GM23338 (cell line): ENCODE measurements at regions not wholly inside any gene's neighbourhood (a gene's known extent, or its start where the extent isn't known, plus 50 kb on each side); places are given as distances from the start of the nearest gene placed in this dataset.

ENCODE experiments used
- ATAC-seq: fragments of 200-7000 bp; cut with Tn5 transposase; 3 replicates; pipeline ENCODE4 v1.9.1; 2020
- DNase-seq: peaks from one replicate; pipeline ENCODE4 v3.0.0-alpha.2; 2015; ENCODE audit warnings: low spot score
- H2AFZ ChIP-seq: fragments of 200-600 bp; sonication (generic); 2 replicates; pipeline ENCODE4 v1.8.0; 2016; ENCODE audit warnings: antibody characterized with exemption, mild to moderate bottlenecking, moderate library complexity
- H3F3A ChIP-seq: fragments of 200-600 bp; sonication (generic); replicated peaks from 2 replicates; pipeline ENCODE4 v1.8.0; 2017; ENCODE audit warnings: antibody characterized with exemption, mixed run types, low read depth
- H3K27ac ChIP-seq: fragments of 200-600 bp; sonication (generic); 2 replicates; pipeline ENCODE4 v1.6.1; 2016; ENCODE audit warnings: low read depth
- H3K27me3 ChIP-seq: fragments of 200-600 bp; sonication (generic); 2 replicates; pipeline ENCODE4 v1.8.0; 2016; ENCODE audit warnings: mild to moderate bottlenecking, mixed run types, moderate library complexity; ENCODE audit not compliant: insufficient read depth
- H3K36me3 ChIP-seq: fragments of 200-600 bp; sonication (generic); 2 replicates; pipeline ENCODE4 v1.8.0; 2016; ENCODE audit warnings: mild to moderate bottlenecking; ENCODE audit not compliant: insufficient read depth
- H3K4me1 ChIP-seq: fragments of 200-600 bp; sonication (generic); 2 replicates; pipeline ENCODE4 v1.8.0; 2016; ENCODE audit warnings: mild to moderate bottlenecking, moderate library complexity; ENCODE audit not compliant: insufficient read depth
- H3K4me2 ChIP-seq: fragments of 200-600 bp; sonication (generic); 2 replicates; pipeline ENCODE4 v1.7.1; 2017; ENCODE audit warnings: mixed run types
- H3K4me3 ChIP-seq: fragments of 200-600 bp; sonication (generic); 2 replicates; pipeline ENCODE4 v1.6.1; 2016; ENCODE audit warnings: mixed run types
- H3K79me2 ChIP-seq: fragments of 200-600 bp; sonication (generic); replicated peaks from 2 replicates; pipeline ENCODE4 v1.8.0; 2017; ENCODE audit warnings: mild to moderate bottlenecking; ENCODE audit not compliant: insufficient read depth
- H3K9me2 ChIP-seq: fragments of 200-600 bp; sonication (generic); 2 replicates; pipeline ENCODE4 v1.8.0; 2017; ENCODE audit not compliant: insufficient read depth
- H4K20me1 ChIP-seq: fragments of 200-600 bp; sonication (generic); replicated peaks from 2 replicates; pipeline ENCODE4 v1.8.0; 2017; ENCODE audit warnings: mild to moderate bottlenecking; ENCODE audit not compliant: insufficient read depth
- H3K27ac Mint-ChIP-seq: 2 replicates; pipeline ENCODE4 v1.8.0; 2020; ENCODE audit warnings: inconsistent platforms, mild to moderate bottlenecking, moderate library complexity, mixed read lengths
- H3K27me3 Mint-ChIP-seq: 3 replicates; pipeline ENCODE4 v1.8.0; 2022; ENCODE audit warnings: low read depth, mild to moderate bottlenecking, moderate library complexity, mixed read lengths, inconsistent platforms; ENCODE audit not compliant: insufficient read depth, poor library complexity
- H3K36me3 Mint-ChIP-seq: 3 replicates; pipeline ENCODE4 v1.8.0; 2021; ENCODE audit warnings: low read depth, mild to moderate bottlenecking, inconsistent platforms, moderate library complexity, mixed read lengths
- H3K4me1 Mint-ChIP-seq: 3 replicates; pipeline ENCODE4 v1.8.0; 2020; ENCODE audit warnings: mild to moderate bottlenecking, inconsistent platforms, mixed read lengths
- H3K4me3 Mint-ChIP-seq: 3 replicates; pipeline ENCODE4 v1.8.0; 2021; ENCODE audit warnings: moderate library complexity, mild to moderate bottlenecking, inconsistent platforms, mixed read lengths
- H3K9me3 Mint-ChIP-seq: 3 replicates; pipeline ENCODE4 v1.8.0; 2020; ENCODE audit warnings: moderate library complexity, mild to moderate bottlenecking, inconsistent platforms, mixed read lengths
- CREB1 ChIP-seq: fragments of 250-450 bp; sonication (Bioruptor Pico); IDR thresholded peaks from 2 replicates; pipeline ENCODE4 v1.5.0; 2020; ENCODE audit warnings: low read depth, mild to moderate bottlenecking, moderate library complexity
- CTCF ChIP-seq, 2 experiments: fragments of 200-600 bp in 1 of 2; sonication (generic) in 1 of 2; conservative IDR thresholded peaks; 2 replicates each; pipeline versions ENCODE4 v1.5.1 to v1.6.1; 2016 to 2017; ENCODE audit warnings: antibody characterized with exemption in 2 of 2, low read depth in 2 of 2, mild to moderate bottlenecking in 2 of 2, moderate library complexity in 1 of 2
- ETS1 ChIP-seq: IDR thresholded peaks from 2 replicates; pipeline ENCODE4 v1.6.1; 2016; ENCODE audit warnings: antibody characterized with exemption
- EZH2 ChIP-seq: fragments of 200-600 bp; sonication (generic); IDR thresholded peaks from one replicate; pipeline ENCODE4 v1.8.0; 2017; ENCODE audit warnings: antibody characterized with exemption, mild to moderate bottlenecking, low read depth; ENCODE audit not compliant: unreplicated experiment
- EZH2phosphoT487 ChIP-seq: fragments of 200-600 bp; sonication (generic); IDR thresholded peaks from one replicate; pipeline ENCODE4 v1.8.1; 2018; ENCODE audit warnings: antibody characterized with exemption; ENCODE audit not compliant: unreplicated experiment
- JUNB ChIP-seq: IDR thresholded peaks from one replicate; pipeline ENCODE4 v1.6.1; 2016; ENCODE audit warnings: antibody characterized with exemption; ENCODE audit not compliant: unreplicated experiment
- NANOG ChIP-seq: IDR thresholded peaks from 2 replicates; pipeline ENCODE4 v1.6.1; 2016; ENCODE audit warnings: antibody characterized with exemption, borderline replicate concordance
- POLR2AphosphoS5 ChIP-seq: IDR thresholded peaks from 2 replicates; pipeline ENCODE4 v1.6.1; 2016; ENCODE audit warnings: antibody characterized with exemption, low read depth
- STAT1 ChIP-seq: IDR thresholded peaks from one replicate; pipeline ENCODE4 v1.6.1; 2016; ENCODE audit warnings: antibody characterized with exemption; ENCODE audit not compliant: unreplicated experiment
- ZNF114 ChIP-seq: fragments of 250-450 bp; sonication (Bioruptor Pico); IDR thresholded peaks from 2 replicates; pipeline ENCODE4 v1.5.0; 2020; ENCODE audit warnings: mild to moderate bottlenecking, moderate library complexity
- ZNF331 ChIP-seq: fragments of 250-450 bp; sonication (Bioruptor Pico); IDR thresholded peaks from 2 replicates; pipeline ENCODE4 v1.5.0; 2020; ENCODE audit warnings: low read depth, mild to moderate bottlenecking, moderate library complexity
- TF ChIP-seq, protein P1 (sequence below): IDR thresholded peaks from one replicate; pipeline ENCODE4 v1.6.1; 2018; ENCODE audit warnings: antibody characterized with exemption; ENCODE audit not compliant: unreplicated experiment
- TF ChIP-seq, protein P2 (sequence below): fragments of 250-450 bp; sonication (Bioruptor Pico); IDR thresholded peaks from 2 replicates; pipeline ENCODE4 v1.5.0; 2020; ENCODE audit warnings: mild to moderate bottlenecking, moderate library complexity

GRCh38 chr5:146273109-146273508, 65.5 kb upstream of the POU4F3 start:
- Mint-ChIP-seq H3K4me3 (no peak overlapping the region), H3K36me3 (peaks cover 59% of the 10 kb centered on the region), H3K27me3 (peaks cover 5% of the 10 kb centered on the region), H3K27ac (no peak overlapping the region), H3K4me1 (no peaks in the 10 kb centered on the region), H3K9me3 (no peaks in the 10 kb centered on the region)
- Histone ChIP-seq H2AFZ (no peak overlapping the region), H3K4me3 (no peak overlapping the region), H3K4me1 (no peaks in the 10 kb centered on the region), H3K4me2 (no peak overlapping the region), H3K9me2 (no peaks in the 10 kb centered on the region), H3K79me2 (no peaks in the 10 kb centered on the region; the same call in 1 of the 2 replicates), H3K27ac (no peak overlapping the region), H3F3A (0 out of 2 replicates have a peak, but pooled peaks cover 2% of the 10 kb centered on the region), H4K20me1 (0 out of 2 replicates have a peak, but pooled peaks cover 6% of the 10 kb centered on the region), H3K27me3 (no peaks in the 10 kb centered on the region), H3K36me3 (peaks cover 43% of the 10 kb centered on the region)
- TF ChIP-seq, protein P1, sequence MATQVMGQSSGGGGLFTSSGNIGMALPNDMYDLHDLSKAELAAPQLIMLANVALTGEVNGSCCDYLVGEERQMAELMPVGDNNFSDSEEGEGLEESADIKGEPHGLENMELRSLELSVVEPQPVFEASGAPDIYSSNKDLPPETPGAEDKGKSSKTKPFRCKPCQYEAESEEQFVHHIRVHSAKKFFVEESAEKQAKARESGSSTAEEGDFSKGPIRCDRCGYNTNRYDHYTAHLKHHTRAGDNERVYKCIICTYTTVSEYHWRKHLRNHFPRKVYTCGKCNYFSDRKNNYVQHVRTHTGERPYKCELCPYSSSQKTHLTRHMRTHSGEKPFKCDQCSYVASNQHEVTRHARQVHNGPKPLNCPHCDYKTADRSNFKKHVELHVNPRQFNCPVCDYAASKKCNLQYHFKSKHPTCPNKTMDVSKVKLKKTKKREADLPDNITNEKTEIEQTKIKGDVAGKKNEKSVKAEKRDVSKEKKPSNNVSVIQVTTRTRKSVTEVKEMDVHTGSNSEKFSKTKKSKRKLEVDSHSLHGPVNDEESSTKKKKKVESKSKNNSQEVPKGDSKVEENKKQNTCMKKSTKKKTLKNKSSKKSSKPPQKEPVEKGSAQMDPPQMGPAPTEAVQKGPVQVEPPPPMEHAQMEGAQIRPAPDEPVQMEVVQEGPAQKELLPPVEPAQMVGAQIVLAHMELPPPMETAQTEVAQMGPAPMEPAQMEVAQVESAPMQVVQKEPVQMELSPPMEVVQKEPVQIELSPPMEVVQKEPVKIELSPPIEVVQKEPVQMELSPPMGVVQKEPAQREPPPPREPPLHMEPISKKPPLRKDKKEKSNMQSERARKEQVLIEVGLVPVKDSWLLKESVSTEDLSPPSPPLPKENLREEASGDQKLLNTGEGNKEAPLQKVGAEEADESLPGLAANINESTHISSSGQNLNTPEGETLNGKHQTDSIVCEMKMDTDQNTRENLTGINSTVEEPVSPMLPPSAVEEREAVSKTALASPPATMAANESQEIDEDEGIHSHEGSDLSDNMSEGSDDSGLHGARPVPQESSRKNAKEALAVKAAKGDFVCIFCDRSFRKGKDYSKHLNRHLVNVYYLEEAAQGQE, result no peak
- TF ChIP-seq POLR2AphosphoS5 (no peak), ZNF114 (CRISPR knock-in tag) (no peak), NANOG (no peak), CTCF (conservative IDR thresholded peaks at IDR 0.05; ENCODE audit: low read depth in 2 of 2) (no peak), JUNB (no peak), STAT1 (no peak), ZNF331 (CRISPR knock-in tag) (no peak), EZH2 (no peak), CREB1 (CRISPR knock-in tag) (no peak), ETS1 (no peak), EZH2phosphoT487 (no peak)
- TF ChIP-seq, protein P2, sequence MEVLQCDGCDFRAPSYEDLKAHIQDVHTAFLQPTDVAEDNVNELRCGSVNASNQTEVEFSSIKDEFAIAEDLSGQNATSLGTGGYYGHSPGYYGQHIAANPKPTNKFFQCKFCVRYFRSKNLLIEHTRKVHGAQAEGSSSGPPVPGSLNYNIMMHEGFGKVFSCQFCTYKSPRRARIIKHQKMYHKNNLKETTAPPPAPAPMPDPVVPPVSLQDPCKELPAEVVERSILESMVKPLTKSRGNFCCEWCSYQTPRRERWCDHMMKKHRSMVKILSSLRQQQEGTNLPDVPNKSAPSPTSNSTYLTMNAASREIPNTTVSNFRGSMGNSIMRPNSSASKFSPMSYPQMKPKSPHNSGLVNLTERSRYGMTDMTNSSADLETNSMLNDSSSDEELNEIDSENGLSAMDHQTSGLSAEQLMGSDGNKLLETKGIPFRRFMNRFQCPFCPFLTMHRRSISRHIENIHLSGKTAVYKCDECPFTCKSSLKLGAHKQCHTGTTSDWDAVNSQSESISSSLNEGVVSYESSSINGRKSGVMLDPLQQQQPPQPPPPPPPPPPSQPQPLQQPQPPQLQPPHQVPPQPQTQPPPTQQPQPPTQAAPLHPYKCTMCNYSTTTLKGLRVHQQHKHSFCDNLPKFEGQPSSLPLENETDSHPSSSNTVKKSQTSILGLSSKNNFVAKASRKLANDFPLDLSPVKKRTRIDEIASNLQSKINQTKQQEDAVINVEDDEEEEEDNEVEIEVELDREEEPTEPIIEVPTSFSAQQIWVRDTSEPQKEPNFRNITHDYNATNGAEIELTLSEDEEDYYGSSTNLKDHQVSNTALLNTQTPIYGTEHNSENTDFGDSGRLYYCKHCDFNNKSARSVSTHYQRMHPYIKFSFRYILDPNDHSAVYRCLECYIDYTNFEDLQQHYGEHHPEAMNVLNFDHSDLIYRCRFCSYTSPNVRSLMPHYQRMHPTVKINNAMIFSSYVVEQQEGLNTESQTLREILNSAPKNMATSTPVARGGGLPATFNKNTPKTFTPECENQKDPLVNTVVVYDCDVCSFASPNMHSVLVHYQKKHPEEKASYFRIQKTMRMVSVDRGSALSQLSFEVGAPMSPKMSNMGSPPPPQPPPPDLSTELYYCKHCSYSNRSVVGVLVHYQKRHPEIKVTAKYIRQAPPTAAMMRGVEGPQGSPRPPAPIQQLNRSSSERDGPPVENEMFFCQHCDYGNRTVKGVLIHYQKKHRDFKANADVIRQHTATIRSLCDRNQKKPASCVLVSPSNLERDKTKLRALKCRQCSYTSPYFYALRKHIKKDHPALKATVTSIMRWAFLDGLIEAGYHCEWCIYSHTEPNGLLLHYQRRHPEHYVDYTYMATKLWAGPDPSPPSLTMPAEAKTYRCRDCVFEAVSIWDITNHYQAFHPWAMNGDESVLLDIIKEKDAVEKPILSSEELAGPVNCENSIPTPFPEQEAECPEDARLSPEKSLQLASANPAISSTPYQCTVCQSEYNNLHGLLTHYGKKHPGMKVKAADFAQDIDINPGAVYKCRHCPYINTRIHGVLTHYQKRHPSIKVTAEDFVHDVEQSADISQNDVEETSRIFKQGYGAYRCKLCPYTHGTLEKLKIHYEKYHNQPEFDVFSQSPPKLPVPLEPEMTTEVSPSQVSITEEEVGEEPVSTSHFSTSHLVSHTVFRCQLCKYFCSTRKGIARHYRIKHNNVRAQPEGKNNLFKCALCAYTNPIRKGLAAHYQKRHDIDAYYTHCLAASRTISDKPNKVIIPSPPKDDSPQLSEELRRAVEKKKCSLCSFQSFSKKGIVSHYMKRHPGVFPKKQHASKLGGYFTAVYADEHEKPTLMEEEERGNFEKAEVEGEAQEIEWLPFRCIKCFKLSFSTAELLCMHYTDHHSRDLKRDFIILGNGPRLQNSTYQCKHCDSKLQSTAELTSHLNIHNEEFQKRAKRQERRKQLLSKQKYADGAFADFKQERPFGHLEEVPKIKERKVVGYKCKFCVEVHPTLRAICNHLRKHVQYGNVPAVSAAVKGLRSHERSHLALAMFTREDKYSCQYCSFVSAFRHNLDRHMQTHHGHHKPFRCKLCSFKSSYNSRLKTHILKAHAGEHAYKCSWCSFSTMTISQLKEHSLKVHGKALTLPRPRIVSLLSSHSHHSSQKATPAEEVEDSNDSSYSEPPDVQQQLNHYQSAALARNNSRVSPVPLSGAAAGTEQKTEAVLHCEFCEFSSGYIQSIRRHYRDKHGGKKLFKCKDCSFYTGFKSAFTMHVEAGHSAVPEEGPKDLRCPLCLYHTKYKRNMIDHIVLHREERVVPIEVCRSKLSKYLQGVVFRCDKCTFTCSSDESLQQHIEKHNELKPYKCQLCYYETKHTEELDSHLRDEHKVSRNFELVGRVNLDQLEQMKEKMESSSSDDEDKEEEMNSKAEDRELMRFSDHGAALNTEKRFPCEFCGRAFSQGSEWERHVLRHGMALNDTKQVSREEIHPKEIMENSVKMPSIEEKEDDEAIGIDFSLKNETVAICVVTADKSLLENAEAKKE (CRISPR knock-in tag), result no peak
- DNase-seq (no peak), ATAC-seq (no peak)
